CD4-positive, alpha-beta T cell (primary cell): ENCODE measurements at regions not wholly inside any gene's neighbourhood (a gene's known extent, or its start where the extent isn't known, plus 50 kb on each side); places are given as distances from the start of the nearest gene placed in this dataset.

Source experiments
- ATAC-seq: fragments of 200-7000 bp; cut with Tn5 transposase; one replicate; pipeline ENCODE4 v1.10.0; 2022; ENCODE audit warnings: mild to moderate bottlenecking; ENCODE audit not compliant: poor library complexity
- CTCF ChIA-PET: fragments of 350-600 bp; sonication (Branson Sonifier 250); formaldehyde crosslinking; loops from one replicate; lab custom pipeline; 2021; ENCODE audit warnings: antibody characterized with exemption, inconsistent platforms; lab: Charles Lee
- POLR2A ChIA-PET: fragments of 350-600 bp; sonication (Branson Sonifier 250); formaldehyde crosslinking; loops from one replicate; lab custom pipeline; 2021; ENCODE audit warnings: antibody characterized with exemption, inconsistent platforms; lab: Charles Lee
- DNase-seq, 14 experiments: peaks; one replicate each; pipeline ENCODE4 v3.0.0-alpha.2; 2013 to 2020; ENCODE audit warnings: mixed read lengths in 2 of 14
- H3K27ac ChIP-seq, 2 donors: one replicate each; pipeline versions ENCODE4 v1.5.1 to v1.7.0; 2013; ENCODE audit warnings: low read length in 2 of 2, low read depth in 1 of 2, mild to moderate bottlenecking in 1 of 2
- H3K27me3 ChIP-seq, 2 experiments: 1 replicate in 1 of 2; 2 replicates in 1 of 2; pipeline versions ENCODE4 v1.6.1 to v1.7.0; 2013; ENCODE audit warnings: low read length in 2 of 2, control low read depth in 1 of 2, mild to moderate bottlenecking in 1 of 2, moderate library complexity in 1 of 2; ENCODE audit not compliant: insufficient read depth in 2 of 2, control insufficient read depth in 1 of 2
- H3K36me3 ChIP-seq: one replicate; pipeline ENCODE4 v1.6.1; 2013; ENCODE audit warnings: low read length, control low read depth; ENCODE audit not compliant: insufficient read depth
- H3K4me1 ChIP-seq: one replicate; pipeline ENCODE4 v1.6.1; 2013; ENCODE audit warnings: low read length, control low read depth; ENCODE audit not compliant: insufficient read depth
- H3K4me3 ChIP-seq: one replicate; pipeline ENCODE4 v1.5.1; 2013; ENCODE audit warnings: mild to moderate bottlenecking, low read length, moderate library complexity
- H3K9me3 ChIP-seq, 2 experiments: 1 replicate in 1 of 2; 2 replicates in 1 of 2; pipeline versions ENCODE4 v1.6.1 to v1.7.0; 2013; ENCODE audit warnings: low read length in 2 of 2, mild to moderate bottlenecking in 2 of 2, control low read depth in 1 of 2, moderate library complexity in 1 of 2; ENCODE audit not compliant: control insufficient read depth in 1 of 2, insufficient read depth in 1 of 2
- H3K27ac Mint-ChIP-seq: one replicate; pipeline ENCODE4 v1.8.0; 2020; ENCODE audit warnings: mixed read lengths
- H3K27me3 Mint-ChIP-seq: one replicate; pipeline ENCODE4 v1.8.0; 2021; ENCODE audit warnings: mixed read lengths
- H3K36me3 Mint-ChIP-seq: one replicate; pipeline ENCODE4 v1.8.0; 2021; ENCODE audit warnings: low read depth, mixed read lengths
- H3K4me1 Mint-ChIP-seq: one replicate; pipeline ENCODE4 v1.8.0; 2021; ENCODE audit warnings: low read depth, mixed read lengths
- H3K4me3 Mint-ChIP-seq: one replicate; pipeline ENCODE4 v1.8.0; 2020; ENCODE audit warnings: mild to moderate bottlenecking, mixed read lengths
- H3K9me3 Mint-ChIP-seq: one replicate; pipeline ENCODE4 v1.8.0; 2020; ENCODE audit warnings: mixed read lengths
- intact Hi-C, 2 experiments: fragments of 100-400 bp; cut with DNase I in 1 of 2; cut with micrococcal nuclease in 1 of 2; formaldehyde crosslinking; loops; one replicate each; pipeline versions ENCODE4 v1.15.1 to v1.9.0; 2023 to 2025; cut with DNase I, micrococcal nuclease
- TF ChIP-seq, protein P1 (sequence below): fragments of 200-600 bp; IDR thresholded peaks from one replicate; pipeline ENCODE4 v1.8.0; 2022; ENCODE audit warnings: antibody characterized with exemption, mild to moderate bottlenecking

GRCh38 chr2:193690572-193690971, 1495.8 kb upstream of the TMEFF2 start:
- no peak overlapping the region for H3K4me3 ChIP-seq
- POLR2A ChIA-PET, result no interaction called here
- intact Hi-C loops, result no loop called here
- no peaks in the 10 kb centered on the region for H3K27me3 ChIP-seq
- Mint-ChIP-seq H3K27ac (no peak overlapping the region), H3K9me3 (no peaks in the 10 kb centered on the region), H3K4me1 (no peaks in the 10 kb centered on the region), H3K4me3 (no peak overlapping the region), H3K36me3 (no peaks in the 10 kb centered on the region), H3K27me3 (no peaks in the 10 kb centered on the region)
- DNase-seq (no peak), ATAC-seq (no peak)
- H3K9me3 ChIP-seq, result no peaks in the 10 kb centered on the region
- no peak overlapping the region for H3K27ac ChIP-seq
- no peaks in the 10 kb centered on the region for H3K4me1 ChIP-seq
- CTCF ChIA-PET, result no interaction called here
- TF ChIP-seq, protein P1, sequence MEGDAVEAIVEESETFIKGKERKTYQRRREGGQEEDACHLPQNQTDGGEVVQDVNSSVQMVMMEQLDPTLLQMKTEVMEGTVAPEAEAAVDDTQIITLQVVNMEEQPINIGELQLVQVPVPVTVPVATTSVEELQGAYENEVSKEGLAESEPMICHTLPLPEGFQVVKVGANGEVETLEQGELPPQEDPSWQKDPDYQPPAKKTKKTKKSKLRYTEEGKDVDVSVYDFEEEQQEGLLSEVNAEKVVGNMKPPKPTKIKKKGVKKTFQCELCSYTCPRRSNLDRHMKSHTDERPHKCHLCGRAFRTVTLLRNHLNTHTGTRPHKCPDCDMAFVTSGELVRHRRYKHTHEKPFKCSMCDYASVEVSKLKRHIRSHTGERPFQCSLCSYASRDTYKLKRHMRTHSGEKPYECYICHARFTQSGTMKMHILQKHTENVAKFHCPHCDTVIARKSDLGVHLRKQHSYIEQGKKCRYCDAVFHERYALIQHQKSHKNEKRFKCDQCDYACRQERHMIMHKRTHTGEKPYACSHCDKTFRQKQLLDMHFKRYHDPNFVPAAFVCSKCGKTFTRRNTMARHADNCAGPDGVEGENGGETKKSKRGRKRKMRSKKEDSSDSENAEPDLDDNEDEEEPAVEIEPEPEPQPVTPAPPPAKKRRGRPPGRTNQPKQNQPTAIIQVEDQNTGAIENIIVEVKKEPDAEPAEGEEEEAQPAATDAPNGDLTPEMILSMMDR, result no peak
- H3K36me3 ChIP-seq, result no peaks in the 10 kb centered on the region

- no peak overlapping the region for H3K4me3 ChIP-seq
- intact Hi-C loops, result no loop called here
- H3K27me3 ChIP-seq, result no peaks in the 10 kb centered on the region
- no peaks in the 10 kb centered on the region for H3K4me1 ChIP-seq
- no peaks in the 10 kb centered on the region for H3K9me3 Mint-ChIP-seq
- H3K4me1 Mint-ChIP-seq, result no peaks in the 10 kb centered on the region
- ChIA-PET CTCF (no interaction called here), POLR2A (no interaction called here)
- no peak overlapping the region for H3K27ac ChIP-seq
- H3K36me3 Mint-ChIP-seq, result no peaks in the 10 kb centered on the region
- ATAC-seq (no peak), DNase-seq (no peak)
- no peak overlapping the region for H3K4me3 Mint-ChIP-seq
- H3K27me3 Mint-ChIP-seq, result no peaks in the 10 kb centered on the region
- H3K27ac Mint-ChIP-seq, result no peak overlapping the region
- no peaks in the 10 kb centered on the region for H3K36me3 ChIP-seq
- TF ChIP-seq, protein P1, result no peak
- no peaks in the 10 kb centered on the region for H3K9me3 ChIP-seq
Measured at GRCh38 chr2:193687195-193687594, 1492.5 kb upstream of the TMEFF2 start.

GRCh38 chr2:193679847-193680246, 1485.1 kb upstream of the TMEFF2 start:
- Histone ChIP-seq H3K27me3 (no peaks in the 10 kb centered on the region), H3K36me3 (no peaks in the 10 kb centered on the region), H3K27ac (no peak overlapping the region), H3K9me3 (no peaks in the 10 kb centered on the region), H3K4me3 (no peak overlapping the region), H3K4me1 (no peaks in the 10 kb centered on the region)
- ATAC-seq, result no peak
- intact Hi-C loops, result no loop called here
- no peaks in the 10 kb centered on the region for H3K4me1 Mint-ChIP-seq
- POLR2A ChIA-PET, result no interaction called here
- H3K4me3 Mint-ChIP-seq, result no peak overlapping the region
- H3K9me3 Mint-ChIP-seq, result no peaks in the 10 kb centered on the region
- no peaks in the 10 kb centered on the region for H3K27me3 Mint-ChIP-seq
- H3K27ac Mint-ChIP-seq, result no peak overlapping the region
- CTCF ChIA-PET, result no interaction called here
- TF ChIP-seq, protein P1, result no peak
- H3K36me3 Mint-ChIP-seq, result no peaks in the 10 kb centered on the region
- DNase-seq, result no peak
